Keratinocyte (primary cell): ENCODE measurements at regions not wholly inside any gene's neighbourhood (a gene's known extent, or its start where the extent isn't known, plus 50 kb on each side); places are given as distances from the start of the nearest gene placed in this dataset.

Experiments
- CTCF ChIP-seq, 3 experiments: IDR thresholded peaks in 1 of 3; conservative IDR thresholded peaks in 1 of 3; optimal IDR thresholded peaks in 1 of 3; 2 replicates in 2 of 3; 3 replicates in 1 of 3; pipeline versions ENCODE3 to v1.5.1; 2011; ENCODE audit warnings: low read length in 3 of 3, mild to moderate bottlenecking in 3 of 3, moderate library complexity in 2 of 3, control low read depth in 1 of 3, inconsistent platforms in 1 of 3; ENCODE audit not compliant: insufficient read depth in 2 of 3; ENCODE audit errors: extremely low read depth in 1 of 3
- EZH2 ChIP-seq: IDR thresholded peaks from one replicate; pipeline ENCODE4 v1.6.1; 2012; ENCODE audit warnings: inconsistent platforms, mild to moderate bottlenecking, low read length, moderate library complexity

DNA sequence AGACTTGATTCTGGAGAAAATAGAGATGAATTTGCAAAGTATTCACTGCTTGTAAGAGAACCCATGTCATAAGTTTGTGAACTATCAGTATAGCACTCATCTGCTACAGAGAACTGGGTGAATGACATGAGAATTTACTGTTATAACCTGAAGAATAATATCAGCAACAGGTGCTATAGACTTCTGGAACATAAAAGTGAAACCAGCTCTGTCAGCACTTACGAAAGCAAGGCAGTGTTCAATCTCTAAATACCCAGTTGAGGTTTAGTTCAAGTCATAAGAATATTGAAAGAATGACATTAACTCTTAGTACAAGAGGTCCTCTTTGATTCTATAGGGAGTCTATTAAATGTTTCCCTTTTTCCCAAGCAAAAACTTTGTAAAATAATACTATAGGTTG, 232.9 kb upstream of the ANKRD50 start:
- no peak for TF ChIP-seq CTCF (optimal IDR thresholded peaks at IDR 0.05 in 1 of 3, IDR thresholded peaks at IDR 0.05 in 1 of 3, conservative IDR thresholded peaks at IDR 0.05 in 1 of 3; ENCODE audit: extremely low read depth in 1 of 3, insufficient read depth in 2 of 3, low read length in 3 of 3)
- TF ChIP-seq EZH2: no peak
